HCT116 (cell line): ENCODE measurements at regions not wholly inside any gene's neighbourhood (a gene's known extent, or its start where the extent isn't known, plus 50 kb on each side); places are given as distances from the start of the nearest gene placed in this dataset.

Experiments
- CTCF ChIP-seq, 3 experiments: fragments of 200-600 bp in 1 of 3; sonication (generic) in 1 of 3; IDR thresholded peaks in 2 of 3; conservative IDR thresholded peaks in 1 of 3; 2 replicates each; pipeline ENCODE4 v1.5.1; 2012 to 2017; ENCODE audit warnings: low read depth in 2 of 3, low read length in 2 of 3, antibody characterized with exemption in 1 of 3, borderline replicate concordance in 1 of 3, control low read depth in 1 of 3, mild to moderate bottlenecking in 1 of 3, mixed read lengths in 1 of 3, mixed run types in 1 of 3, moderate library complexity in 1 of 3; ENCODE audit not compliant: insufficient read depth in 1 of 3
- EZH2phosphoT487 ChIP-seq: fragments of 200-600 bp; IDR thresholded peaks from 2 replicates; pipeline ENCODE4 v1.6.1; 2018; ENCODE audit warnings: antibody characterized with exemption, borderline replicate concordance
- POLR2A ChIP-seq: IDR thresholded peaks from 2 replicates; pipeline ENCODE4 v1.7.0; 2011; ENCODE audit warnings: borderline replicate concordance; ENCODE audit not compliant: insufficient read depth, insufficient read length; ENCODE audit errors: extremely low read depth
- RAD21 ChIP-seq: IDR thresholded peaks from 2 replicates; pipeline ENCODE4 v1.6.1; 2012; ENCODE audit warnings: low read depth, mild to moderate bottlenecking
- SIN3A ChIP-seq: IDR thresholded peaks from 2 replicates; pipeline ENCODE4 v1.6.1; 2012; ENCODE audit warnings: low read depth
- ZBTB33 ChIP-seq: IDR thresholded peaks from 2 replicates; pipeline ENCODE4 v1.6.1; 2011; ENCODE audit warnings: mild to moderate bottlenecking, low read length, moderate library complexity; ENCODE audit not compliant: insufficient replicate concordance; ENCODE audit errors: extremely low read depth
- ZFX ChIP-seq: fragments of 450-650 bp; IDR thresholded peaks from 2 replicates; pipeline ENCODE4 v1.6.1; 2017

GRCh38 chr1:68372487-68372886, 77.3 kb downstream of the RPE65 start:
- TF ChIP-seq ZBTB33 (no peak), CTCF (IDR thresholded peaks at IDR 0.05 in 2 of 3, conservative IDR thresholded peaks at IDR 0.05 in 1 of 3; ENCODE audit: borderline replicate concordance in 1 of 3, insufficient read depth in 1 of 3, low read depth in 2 of 3, low read length in 2 of 3) (peak in 2 of 3 experiments; percentile 21 to 29; a peak in 4 of 6 replicates), POLR2A (no peak), SIN3A (no peak), EZH2phosphoT487 (no peak), ZFX (no peak), RAD21 (no peak)
